ENCODE measurements at regions not wholly inside any gene's neighbourhood (a gene's known extent, or its start where the extent isn't known, plus 50 kb on each side); places are given as distances from the start of the nearest gene placed in this dataset.

GRCh38 chr14:71318097-71318459 lies 410.8 kb downstream of the PCNX1 start:
- no peaks in the 10 kb centered on the region for H3K9me3 ChIP-seq
- intact Hi-C loops (cut with DNase I), result loop anchor here (10.0 kb wide), 1 partner anchor 183 kb away; no protein-coding TSS in a partner anchor
- no peaks in the 10 kb centered on the region for H3K27me3 ChIP-seq
- H3K4me1 ChIP-seq, result peaks cover 8 to 11% of the 10 kb centered on the region in 2 donors
- DNase-seq, result no peak
- H3K36me3 ChIP-seq, result no peaks in the 10 kb centered on the region
- TF ChIP-seq CTCF (IDR thresholded peaks at IDR 0.05) (no peak), POLR2A (IDR thresholded peaks at IDR 0.05) (no peak)
- H3K4me3 ChIP-seq (replicated peaks in 1 of 3), result no peak overlapping the region
- 73 to 77% methylated on average over 2 of the region's 2 CpGs for WGBS, 2 donors
- H3K27ac ChIP-seq, result no peak overlapping the region

- peak overlapping the region in 1 of 3 donors; percentile 92 for H3K4me3 ChIP-seq (replicated peaks in 1 of 3)
These were observed 412.4 kb downstream of the PCNX1 start for GRCh38 chr14:71319666-71320065.

GRCh38 chr14:71320107-71320733 lies 413.0 kb downstream of the PCNX1 start, which contains the start of gene SIPA1L1:
TSS of gene SIPA1L1 (plus strand) at chr14:71320476.
- Histone ChIP-seq H3K9me3 (no peaks in the 10 kb centered on the region), H3K4me3 (replicated peaks in 1 of 3) (peak within 1 kb of the TSS; percentile 70 to 92 (median 92)), H3K4me1 (peaks cover 8 to 15% of the 10 kb centered on the region in 2 donors), H3K36me3 (no peaks in the 10 kb centered on the region), H3K27ac (peak within 1 kb of the TSS; percentile 93 to 98 (median 98)), H3K27me3 (no peaks in the 10 kb centered on the region)
- DNase-seq, result peak; percentile 97 to 99
- intact Hi-C loops (cut with DNase I), result loop anchor here (2.0 to 10.0 kb wide), 2 partner anchors 415 to 433 kb away; no protein-coding TSS in a partner anchor
- WGBS, 2 donors, result 0 to 1% methylated on average over 30 to 41 of the region's 52 CpGs
- TF ChIP-seq CTCF (IDR thresholded peaks at IDR 0.05) (peak in 2 of 6 experiments; percentile 25), POLR2A (IDR thresholded peaks at IDR 0.05) (peak; percentile 69 to 87)

More at GRCh38 chr14:71319666-71320065, 412.4 kb downstream of the PCNX1 start:
- intact Hi-C loops (cut with DNase I), result loop anchor here (2.0 to 10.0 kb wide), 3 partner anchors 185 to 433 kb away; no protein-coding TSS in a partner anchor
- 17 to 20% methylated on average over 5 of the region's 5 CpGs for WGBS, 2 donors
- DNase-seq, result peak in 1 of 2 donors; percentile 11
- Histone ChIP-seq H3K36me3 (no peaks in the 10 kb centered on the region), H3K9me3 (no peaks in the 10 kb centered on the region), H3K4me1 (peaks cover 8 to 15% of the 10 kb centered on the region in 2 donors), H3K27ac (peak overlapping the region in 2 of 3 donors; percentile 28 to 98), H3K27me3 (no peaks in the 10 kb centered on the region)
- TF ChIP-seq CTCF (IDR thresholded peaks at IDR 0.05), result no peak
- TF ChIP-seq POLR2A (IDR thresholded peaks at IDR 0.05), result no peak

GRCh38 chr14:71320734-71321573 lies 413.7 kb downstream of the PCNX1 start:
- H3K9me3 ChIP-seq, result no peaks in the 10 kb centered on the region
- TF ChIP-seq CTCF (IDR thresholded peaks at IDR 0.05), result no peak
- TF ChIP-seq POLR2A (IDR thresholded peaks at IDR 0.05), result peak in 1 of 2 donors; percentile 71
- H3K4me3 ChIP-seq (replicated peaks in 1 of 3), result peak overlapping the region; percentile 70 to 92 (median 92)
- intact Hi-C loops (cut with DNase I), result loop anchor here (2.0 to 10.0 kb wide), 2 partner anchors 414 to 432 kb away; no protein-coding TSS in a partner anchor
- WGBS, 2 donors, result 0% methylated on average over 9 to 16 of the region's 96 CpGs
- peaks cover 11 to 15% of the 10 kb centered on the region in 2 donors for H3K4me1 ChIP-seq
- H3K27me3 ChIP-seq, result no peaks in the 10 kb centered on the region
- no peaks in the 10 kb centered on the region for H3K36me3 ChIP-seq
- peak overlapping the region; percentile 93 to 98 (median 98) for H3K27ac ChIP-seq
- DNase-seq, result peak; percentile 69 to 73
